Naive thymus-derived CD4-positive, alpha-beta T cell (primary cell): ENCODE measurements at regions not wholly inside any gene's neighbourhood (a gene's known extent, or its start where the extent isn't known, plus 50 kb on each side); places are given as distances from the start of the nearest gene placed in this dataset.

Experiments used
- ATAC-seq: fragments of 150-1000 bp; cut with Tn5 transposase; 2 replicates; pipeline ENCODE4 v1.10.0; 2021; ENCODE audit warnings: mild to moderate bottlenecking, moderate library complexity
- CTCF ChIA-PET: fragments of 350-600 bp; sonication (Branson Sonifier 250); formaldehyde crosslinking; loops from one replicate; lab custom pipeline; 2021; ENCODE audit warnings: antibody characterized with exemption; lab: Charles Lee
- POLR2A ChIA-PET: fragments of 350-600 bp; sonication (Branson Sonifier 250); formaldehyde crosslinking; loops from one replicate; lab custom pipeline; 2021; ENCODE audit warnings: antibody characterized with exemption, inconsistent platforms; lab: Charles Lee
- DNase-seq, 9 donors: peaks; one replicate each; pipeline versions ENCODE4 v3.0.0 to v3.0.0-alpha.2; 2020 to 2022; ENCODE audit warnings: mixed read lengths in 1 of 9
- H3K27ac ChIP-seq: one replicate; pipeline ENCODE4 v1.7.0; 2013; ENCODE audit warnings: mild to moderate bottlenecking, low read depth, low read length, moderate library complexity
- H3K27me3 ChIP-seq, 2 donors: one replicate each; pipeline ENCODE4 v1.7.0; 2013; ENCODE audit warnings: low read length in 2 of 2, mild to moderate bottlenecking in 2 of 2, moderate library complexity in 2 of 2; ENCODE audit not compliant: control insufficient read depth in 2 of 2, insufficient read depth in 2 of 2
- H3K36me3 ChIP-seq, 3 experiments: 1 replicate in 2 of 3; 2 replicates in 1 of 3; pipeline ENCODE4 v1.7.0; 2013; ENCODE audit warnings: low read length in 3 of 3, mild to moderate bottlenecking in 3 of 3, moderate library complexity in 1 of 3; ENCODE audit not compliant: insufficient read depth in 3 of 3, control insufficient read depth in 2 of 3
- H3K4me1 ChIP-seq, 2 donors: one replicate each; pipeline ENCODE4 v1.7.0; 2013; ENCODE audit warnings: low read length in 2 of 2, mild to moderate bottlenecking in 2 of 2, moderate library complexity in 1 of 2; ENCODE audit not compliant: control insufficient read depth in 2 of 2, insufficient read depth in 2 of 2
- H3K4me3 ChIP-seq: 2 replicates; pipeline ENCODE4 v1.7.0; 2013; ENCODE audit warnings: mild to moderate bottlenecking, low read length
- H3K9me3 ChIP-seq, 3 experiments: 1 replicate in 2 of 3; 2 replicates in 1 of 3; pipeline ENCODE4 v1.7.0; 2013; ENCODE audit warnings: low read length in 3 of 3; ENCODE audit not compliant: control insufficient read depth in 2 of 3
- H3K27ac Mint-ChIP-seq, 9 donors: one replicate each; pipeline ENCODE4 v1.8.0; 2020 to 2022; ENCODE audit warnings: mixed read lengths in 9 of 9, mild to moderate bottlenecking in 8 of 9, moderate library complexity in 5 of 9, inconsistent platforms in 2 of 9
- H3K27me3 Mint-ChIP-seq, 5 donors: one replicate each; pipeline ENCODE4 v1.8.0; 2021 to 2022; ENCODE audit warnings: mixed read lengths in 5 of 5, mild to moderate bottlenecking in 1 of 5
- H3K36me3 Mint-ChIP-seq, 5 donors: one replicate each; pipeline ENCODE4 v1.8.0; 2020 to 2022; ENCODE audit warnings: mixed read lengths in 5 of 5, mild to moderate bottlenecking in 3 of 5, inconsistent platforms in 1 of 5
- H3K4me1 Mint-ChIP-seq, 7 donors: one replicate each; pipeline ENCODE4 v1.8.0; 2020 to 2022; ENCODE audit warnings: mixed read lengths in 7 of 7, mild to moderate bottlenecking in 3 of 7, inconsistent platforms in 1 of 7
- H3K4me3 Mint-ChIP-seq, 10 donors: one replicate each; pipeline ENCODE4 v1.8.0; 2020 to 2022; ENCODE audit warnings: mild to moderate bottlenecking in 10 of 10, mixed read lengths in 10 of 10, moderate library complexity in 6 of 10, inconsistent platforms in 2 of 10
- H3K9me3 Mint-ChIP-seq, 11 donors: one replicate each; pipeline ENCODE4 v1.8.0; 2020 to 2022; ENCODE audit warnings: mixed read lengths in 11 of 11, mild to moderate bottlenecking in 4 of 11, inconsistent platforms in 1 of 11, moderate library complexity in 1 of 11
- intact Hi-C, 2 donors: fragments of 100-400 bp; cut with micrococcal nuclease; formaldehyde crosslinking; loops; one replicate each; pipeline ENCODE4 v1.15.1; 2023

- peak; percentile 67 for ATAC-seq
- peak overlapping the region in 8 of 9 donors; percentile 14 to 85 (median 55) for H3K27ac Mint-ChIP-seq
- H3K36me3 ChIP-seq = no peaks in the 10 kb centered on the region
- H3K27me3 ChIP-seq = no peaks in the 10 kb centered on the region
- H3K27me3 Mint-ChIP-seq = peaks cover 0 to 8% (median under 1%) of the 10 kb centered on the region in 5 donors
- peak in 5 of 9 donors; percentile 15 to 23 (median 19) for DNase-seq
- H3K36me3 Mint-ChIP-seq = peaks cover 0 to 3% (median 0%) of the 10 kb centered on the region in 5 donors
- peak overlapping the region in 3 of 10 donors; percentile 22 to 71 (median 37) for H3K4me3 Mint-ChIP-seq
- no peak overlapping the region for H3K4me3 ChIP-seq
- H3K4me1 ChIP-seq = peaks cover 13 to 15% of the 10 kb centered on the region in 2 donors
- POLR2A ChIA-PET = interaction anchor here (0.5 to 0.7 kb wide), 2 partner anchors 10 to 22 kb away, joined by 3 read pairs; no protein-coding TSS in a partner anchor
- intact Hi-C loops = loop anchor here in 1 of 2 donors (5.0 kb wide), 1 partner anchor 81 kb away; no protein-coding TSS in a partner anchor
- H3K27ac ChIP-seq = peak overlapping the region; percentile 62
- H3K4me1 Mint-ChIP-seq = peaks cover 9 to 29% (median 25%) of the 10 kb centered on the region in 7 donors
- no peaks in the 10 kb centered on the region for H3K9me3 ChIP-seq
- CTCF ChIA-PET = no interaction called here
- peaks cover 0 to 3% (median 0%) of the 10 kb centered on the region in 11 donors for H3K9me3 Mint-ChIP-seq
Observed at GRCh38 chr12:127162902-127163301, 1104.1 kb upstream of the TMEM132C start.

- intact Hi-C loops = loop anchor here (1.0 to 5.0 kb wide), 6 partner anchors 19 to 1657 kb away; partner anchors contain the start of gene SLC15A4 (in 1 of the 2)
- Histone ChIP-seq H3K36me3 (no peaks in the 10 kb centered on the region), H3K4me1 (peaks cover 13 to 15% of the 10 kb centered on the region in 2 donors), H3K27me3 (no peaks in the 10 kb centered on the region), H3K9me3 (no peaks in the 10 kb centered on the region), H3K27ac (peak overlapping the region; percentile 85), H3K4me3 (peak overlapping the region; percentile 57)
- Mint-ChIP-seq H3K4me3 (peak overlapping the region; percentile 50 to 92 (median 85)), H3K4me1 (peaks cover 9 to 29% (median 25%) of the 10 kb centered on the region in 7 donors), H3K9me3 (peaks cover 0 to 3% (median 0%) of the 10 kb centered on the region in 11 donors), H3K27ac (peak overlapping the region; percentile 58 to 94 (median 77)), H3K36me3 (peaks cover 0 to 3% (median 0%) of the 10 kb centered on the region in 5 donors), H3K27me3 (peaks cover 14 to 23% (median 19%) of the 10 kb centered on the region in 5 donors)
- DNase-seq (peak; percentile 73 to 90 (median 80)), ATAC-seq (peak; percentile 91)
- ChIA-PET CTCF (interaction anchor here (0.6 kb wide), 1 partner anchor 725 kb away, joined by 4 read pairs; no protein-coding TSS in a partner anchor), POLR2A (interaction anchor here (0.8 to 0.9 kb wide), 2 partner anchors 15 to 17 kb away, joined by 3 to 4 read pairs; no protein-coding TSS in a partner anchor)
Observed at GRCh38 chr12:127165567-127166392, 1101.2 kb upstream of the TMEM132C start.

- no peak overlapping the region for H3K27ac ChIP-seq
- no peak overlapping the region for H3K4me3 Mint-ChIP-seq
- H3K9me3 Mint-ChIP-seq = peaks cover 0 to 9% (median 4%) of the 10 kb centered on the region in 11 donors
- no peaks in the 10 kb centered on the region for H3K9me3 ChIP-seq
- H3K27me3 Mint-ChIP-seq = peaks cover 14 to 37% (median 22%) of the 10 kb centered on the region in 5 donors
- intact Hi-C loops = loop anchor here (5.0 kb wide), 2 partner anchors 388 to 1653 kb away; partner anchors contain the start of gene SLC15A4 (in 1 of the 2)
- DNase-seq (no peak), ATAC-seq (no peak)
- no peaks in the 10 kb centered on the region for H3K27me3 ChIP-seq
- H3K36me3 ChIP-seq = no peaks in the 10 kb centered on the region
- CTCF ChIA-PET = no interaction called here
- no peak overlapping the region for H3K4me3 ChIP-seq
- no peaks in the 10 kb centered on the region for H3K4me1 ChIP-seq
- POLR2A ChIA-PET = no interaction called here
- H3K36me3 Mint-ChIP-seq = peaks cover 0 to 4% (median 0%) of the 10 kb centered on the region in 5 donors
- no peak overlapping the region for H3K27ac Mint-ChIP-seq
- H3K4me1 Mint-ChIP-seq = peaks cover 0 to 6% (median 2%) of the 10 kb centered on the region in 7 donors
Observed at GRCh38 chr12:127169321-127170181, 1097.4 kb upstream of the TMEM132C start.

GRCh38 chr12:127170226-127171180 is 1096.5 kb upstream of the TMEM132C start:
- ChIA-PET CTCF (no interaction called here), POLR2A (no interaction called here)
- Histone ChIP-seq H3K27ac (no peak overlapping the region), H3K27me3 (no peaks in the 10 kb centered on the region), H3K4me3 (no peak overlapping the region), H3K4me1 (no peaks in the 10 kb centered on the region), H3K9me3 (no peaks in the 10 kb centered on the region), H3K36me3 (no peaks in the 10 kb centered on the region)
- DNase-seq = no peak
- Mint-ChIP-seq H3K4me1 (peaks cover 0 to 5% (median 1%) of the 10 kb centered on the region in 7 donors), H3K27ac (no peak overlapping the region), H3K9me3 (peaks cover 0 to 16% (median 4%) of the 10 kb centered on the region in 11 donors), H3K4me3 (no peak overlapping the region), H3K36me3 (peaks cover 0 to 4% (median 0%) of the 10 kb centered on the region in 5 donors), H3K27me3 (peaks cover 13 to 37% (median 22%) of the 10 kb centered on the region in 5 donors)
- intact Hi-C loops = no loop called here
- ATAC-seq = no peak

GRCh38 chr12:127172861-127173260 is 1094.1 kb upstream of the TMEM132C start:
- Mint-ChIP-seq H3K4me3 (no peak overlapping the region), H3K4me1 (no peaks in the 10 kb centered on the region), H3K9me3 (peaks cover 5 to 29% (median 11%) of the 10 kb centered on the region in 11 donors), H3K27me3 (peaks cover 7 to 37% (median 22%) of the 10 kb centered on the region in 5 donors), H3K36me3 (peaks cover 0 to 9% (median 4%) of the 10 kb centered on the region in 5 donors), H3K27ac (no peak overlapping the region)
- no peaks in the 10 kb centered on the region for H3K27me3 ChIP-seq
- no peaks in the 10 kb centered on the region for H3K4me1 ChIP-seq
- DNase-seq (no peak), ATAC-seq (no peak)
- no peak overlapping the region for H3K4me3 ChIP-seq
- ChIA-PET POLR2A (no interaction called here), CTCF (no interaction called here)
- H3K36me3 ChIP-seq = no peaks in the 10 kb centered on the region
- intact Hi-C loops = no loop called here
- H3K9me3 ChIP-seq = peaks cover 0 to 15% (median 0%) of the 10 kb centered on the region in 3 experiments
- H3K27ac ChIP-seq = no peak overlapping the region
